OCI-LY7 (cell line): ENCODE measurements at regions not wholly inside any gene's neighbourhood (a gene's known extent, or its start where the extent isn't known, plus 50 kb on each side); places are given as distances from the start of the nearest gene placed in this dataset.

Experiments
- CTCF ChIP-seq: fragments of 200-600 bp; sonication (generic); conservative IDR thresholded peaks from 2 replicates; pipeline ENCODE4 v1.5.1; 2014; ENCODE audit warnings: mild to moderate bottlenecking, antibody characterized with exemption, low read length, moderate library complexity, mixed read lengths
- EZH2phosphoT487 ChIP-seq: fragments of 200-600 bp; sonication (generic); IDR thresholded peaks from 2 replicates; pipeline ENCODE4 v1.6.1; 2018; ENCODE audit warnings: low read depth, borderline replicate concordance, mild to moderate bottlenecking, mixed run types, antibody characterized with exemption, low read length, moderate library complexity, mixed read lengths

GRCh38 chr5:108579236-108579635, 168.5 kb upstream of the FER start:
- TF ChIP-seq CTCF (no peak), EZH2phosphoT487 (no peak)
